ENCODE measurements at regions not wholly inside any gene's neighbourhood (a gene's known extent, or its start where the extent isn't known, plus 50 kb on each side); places are given as distances from the start of the nearest gene placed in this dataset.
A peak's percentile ranks its signal among the peaks of the same experiment; 100 is the strongest.
"Not testable (repeated sequence)": the region's sequence is repeated elsewhere in the genome, so short reads cannot be mapped to it uniquely, and the experiment has no call there.

DNA sequence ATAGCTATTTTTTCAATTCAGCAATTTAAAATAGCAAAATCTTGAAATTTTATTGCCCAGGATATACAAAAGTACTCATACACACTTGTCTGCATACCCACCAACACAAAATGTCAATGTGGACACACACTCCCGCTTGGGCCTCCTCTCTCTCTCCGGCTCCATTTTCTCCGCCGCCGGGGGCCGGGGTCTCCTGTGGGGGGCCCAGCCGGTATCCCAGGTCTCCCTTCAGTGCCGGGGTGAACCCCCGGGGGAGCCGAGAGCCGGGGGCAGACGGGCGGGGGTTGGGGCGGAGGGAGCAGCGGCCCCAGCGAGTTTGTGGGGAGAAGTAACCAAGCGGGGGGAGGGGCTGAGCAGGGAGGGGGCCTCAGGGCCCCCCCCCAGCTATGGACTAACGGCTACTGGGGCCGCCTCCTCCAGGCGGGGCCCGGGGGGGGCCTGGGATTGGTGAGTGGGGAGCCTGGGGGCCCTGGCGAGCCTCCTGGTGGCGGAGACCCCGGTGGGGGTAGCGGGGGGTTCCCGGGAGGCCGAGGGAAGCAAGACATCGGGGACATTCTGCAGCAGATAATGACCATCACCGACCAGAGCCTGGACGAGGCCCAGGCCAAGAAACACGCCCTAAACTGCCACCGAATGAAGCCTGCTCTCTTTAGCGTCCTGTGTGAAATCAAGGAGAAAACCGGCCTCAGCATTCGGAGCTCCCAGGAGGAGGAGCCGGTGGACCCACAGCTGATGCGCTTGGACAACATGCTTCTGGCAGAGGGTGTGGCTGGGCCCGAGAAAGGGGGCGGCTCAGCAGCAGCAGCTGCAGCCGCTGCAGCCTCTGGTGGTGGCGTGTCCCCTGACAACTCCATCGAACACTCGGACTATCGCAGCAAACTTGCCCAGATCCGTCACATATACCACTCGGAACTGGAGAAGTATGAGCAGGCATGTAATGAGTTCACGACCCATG lies 56.6 kb downstream of the CHST2 start:
- not testable (repeated sequence) for DNase-seq

DNA sequence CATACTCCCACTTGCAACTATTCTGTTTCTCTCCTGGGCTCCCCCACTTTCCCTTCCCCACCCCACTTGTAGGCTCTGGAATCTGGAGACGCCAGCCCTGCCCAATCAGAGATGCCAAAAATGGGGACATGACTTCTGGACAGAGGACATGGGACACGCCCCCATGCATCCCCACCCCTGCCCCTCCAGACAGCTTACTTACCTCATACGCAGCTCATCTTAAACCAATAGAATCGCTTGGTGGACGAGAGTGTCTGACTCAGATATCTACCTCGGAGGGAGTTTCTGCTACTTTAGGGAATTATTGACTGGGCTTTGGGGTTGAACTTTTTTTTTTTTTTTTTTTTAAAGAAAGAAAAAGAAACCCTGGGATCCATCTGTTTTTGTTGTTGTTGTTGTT lies 58.4 kb downstream of the CHST2 start:
- DNase-seq, result not testable (repeated sequence)

GRCh38 chr3:143178775-143179548 lies 59.4 kb downstream of the CHST2 start:
- DNase-seq, result not testable (repeated sequence)

DNA sequence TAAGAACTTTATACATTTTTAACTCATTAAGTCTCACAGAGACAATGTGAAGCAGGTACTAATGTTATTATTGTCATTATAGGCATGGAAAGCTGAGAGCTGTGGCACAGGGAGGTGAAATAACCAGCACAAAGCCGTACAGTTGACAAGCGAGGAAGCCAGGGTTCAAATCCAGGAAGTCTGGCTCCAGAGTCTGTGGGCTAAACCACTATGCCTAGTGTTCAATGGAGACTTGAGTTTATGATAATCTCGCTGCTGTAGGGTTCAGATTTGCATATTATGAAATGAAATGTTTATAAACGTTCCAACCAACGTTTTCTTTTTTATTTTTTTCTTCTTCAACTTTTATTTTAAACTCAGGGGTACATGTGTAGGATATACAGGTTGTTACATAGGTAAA lies 60.0 kb downstream of the CHST2 start:
- no peak for DNase-seq

DNA sequence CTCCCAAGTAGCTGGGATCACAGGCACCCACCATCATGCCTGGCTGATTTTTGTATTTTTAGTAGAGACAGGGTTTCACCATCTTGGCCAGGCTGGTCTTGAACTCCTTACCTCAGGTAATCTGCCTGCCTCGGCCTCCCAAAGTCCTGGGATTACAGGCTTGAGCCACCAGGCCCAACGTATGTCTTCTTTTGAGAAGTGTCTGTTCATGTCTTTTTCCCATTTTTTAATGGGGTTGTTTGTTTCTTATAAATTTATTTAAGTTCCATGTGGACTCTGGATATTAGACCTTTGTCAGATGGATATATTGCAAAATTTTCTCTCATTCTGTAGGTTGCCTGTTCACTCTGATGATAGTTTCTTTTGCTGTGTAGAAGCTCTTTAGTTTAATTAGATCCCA lies 61.3 kb downstream of the CHST2 start:
- DNase-seq, result not testable (repeated sequence)

- not testable (repeated sequence) for DNase-seq
Measured at GRCh38 chr3:143181977-143182376, 62.4 kb downstream of the CHST2 start.

- no peak for DNase-seq
Measured at GRCh38 chr3:143182866-143183664, 63.5 kb downstream of the CHST2 start.

GRCh38 chr3:143183665-143183964 lies 64.0 kb downstream of the CHST2 start:
- DNase-seq, result no peak

- no peak for DNase-seq
Measured at GRCh38 chr3:143184099-143184498, 64.5 kb downstream of the CHST2 start.

- no peak for DNase-seq
Measured at GRCh38 chr3:143185401-143185800, 65.8 kb downstream of the CHST2 start.

DNA sequence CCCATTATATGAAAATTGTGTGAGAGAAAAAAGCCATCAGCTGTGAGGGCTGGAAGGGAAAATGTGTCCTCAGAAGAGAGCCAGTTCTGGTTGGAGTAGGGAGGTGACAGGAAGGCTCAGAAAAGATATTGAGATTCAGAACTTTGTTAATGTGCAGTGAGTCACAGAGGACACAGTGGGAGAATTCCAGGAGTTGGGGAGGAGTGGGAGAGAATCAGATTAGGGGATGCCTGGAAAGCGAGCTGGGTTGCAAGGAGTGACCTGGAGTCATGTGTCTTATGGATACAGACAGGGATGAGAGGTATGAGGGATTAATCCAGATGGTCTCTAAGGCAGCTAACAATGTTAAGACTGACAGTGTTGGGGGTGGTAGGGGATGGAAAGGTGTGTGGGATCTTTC lies 67.5 kb downstream of the CHST2 start:
- DNase-seq, result no peak

DNA sequence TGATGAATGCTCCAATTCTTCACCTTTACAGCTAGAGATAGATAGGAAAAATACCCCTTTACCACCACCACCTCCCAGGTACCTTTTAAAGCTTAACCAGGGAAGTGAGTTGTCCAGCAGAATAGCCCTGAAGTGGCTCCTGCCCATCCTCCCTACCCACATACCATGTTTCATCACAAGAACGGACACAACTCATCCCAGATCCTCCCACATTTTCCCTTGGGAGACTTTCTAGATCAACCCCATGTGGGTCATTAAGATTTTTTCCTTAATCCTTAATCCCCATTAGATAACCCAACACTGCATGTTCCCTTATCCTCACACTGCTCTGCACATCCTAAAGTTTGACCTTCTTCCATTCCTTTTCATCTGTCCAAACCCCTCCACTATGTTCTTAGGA lies 69.3 kb downstream of the CHST2 start:
- no peak for DNase-seq

GRCh38 chr3:143190101-143190500 lies 70.5 kb downstream of the CHST2 start:
- DNase-seq, result no peak

- no peak for DNase-seq
Measured at GRCh38 chr3:143192193-143192592, 72.6 kb downstream of the CHST2 start.

- no peak for DNase-seq
Measured at GRCh38 chr3:143200001-143200924, 80.7 kb downstream of the CHST2 start.

DNA sequence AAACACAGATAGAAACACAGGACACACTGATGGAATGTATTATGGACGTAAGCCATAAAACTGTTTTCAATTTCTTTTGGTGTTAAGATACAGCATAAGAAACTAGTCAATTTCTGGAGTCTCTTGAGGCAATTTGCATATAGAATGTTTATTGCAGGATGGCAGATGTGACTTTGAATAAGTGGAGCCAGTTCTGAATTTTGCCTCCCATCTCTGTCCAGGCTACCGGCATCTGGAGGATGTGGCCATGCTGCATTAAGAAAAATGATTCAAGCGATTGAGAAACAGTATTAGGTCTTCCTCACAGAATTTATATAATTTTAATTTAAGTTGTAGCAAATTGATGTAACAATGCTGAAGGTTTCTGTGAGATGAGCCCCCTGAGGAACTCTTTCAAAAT lies 81.5 kb downstream of the CHST2 start:
- peak; percentile 11 to 32 for DNase-seq

GRCh38 chr3:143201870-143202752 lies 82.5 kb downstream of the CHST2 start:
- DNase-seq, result peak in 1 of 2 experiments; percentile 12

- no peak for DNase-seq
Measured at GRCh38 chr3:143203142-143203541, 83.6 kb downstream of the CHST2 start.

DNA sequence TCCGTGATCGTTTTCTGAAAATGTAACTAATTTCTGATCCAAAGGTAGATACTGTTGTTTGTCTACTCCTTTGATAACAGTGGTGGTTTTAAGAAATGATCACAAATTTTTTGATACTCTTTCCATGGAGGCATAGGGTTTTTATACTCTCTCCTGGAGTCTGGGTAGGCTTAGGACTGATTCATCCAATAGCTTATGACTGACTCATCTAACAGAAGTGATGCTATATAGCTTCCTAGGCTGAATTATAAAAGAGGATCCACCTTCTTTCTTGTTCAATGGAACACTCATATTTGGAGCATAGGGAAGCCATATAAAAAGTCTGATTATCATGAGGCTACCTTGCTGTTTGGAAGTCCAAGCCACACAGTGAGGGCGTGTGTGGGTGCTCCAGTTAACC lies 84.3 kb downstream of the CHST2 start:
- no peak for DNase-seq

DNA sequence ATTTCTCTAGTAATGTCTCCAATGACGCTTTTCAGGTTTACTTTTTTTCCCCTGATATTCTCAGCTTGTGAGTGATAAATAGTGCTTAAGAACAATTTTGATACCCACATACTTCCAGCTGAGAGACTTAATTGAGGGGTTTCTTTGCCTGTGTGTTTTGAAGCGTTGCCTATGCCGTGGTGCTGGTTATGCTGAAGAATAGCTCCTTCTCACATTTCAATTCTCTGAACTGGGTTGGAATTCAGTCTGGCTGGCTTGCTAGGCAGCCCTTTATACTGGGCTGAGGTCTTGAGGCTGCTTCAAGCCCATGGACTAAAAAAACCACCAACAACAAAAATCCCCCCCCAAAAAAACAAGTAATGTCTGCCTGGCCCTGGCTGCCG lies 87.4 kb downstream of the CHST2 start:
- no peak for DNase-seq

- DNase-seq, result no peak
Measured at GRCh38 chr3:143207338-143207961, 87.9 kb downstream of the CHST2 start.

All from NCI-H526 (cell line).